ENCODE measurements at regions not wholly inside any gene's neighbourhood (a gene's known extent, or its start where the extent isn't known, plus 50 kb on each side); places are given as distances from the start of the nearest gene placed in this dataset.
"Not testable (repeated sequence)": the region's sequence is repeated elsewhere in the genome, so short reads cannot be mapped to it uniquely, and the experiment has no call there.

GRCh38 chr6:128580224-128581110, 60.1 kb upstream of the PTPRK start:
- DNase-seq = no peak

DNA sequence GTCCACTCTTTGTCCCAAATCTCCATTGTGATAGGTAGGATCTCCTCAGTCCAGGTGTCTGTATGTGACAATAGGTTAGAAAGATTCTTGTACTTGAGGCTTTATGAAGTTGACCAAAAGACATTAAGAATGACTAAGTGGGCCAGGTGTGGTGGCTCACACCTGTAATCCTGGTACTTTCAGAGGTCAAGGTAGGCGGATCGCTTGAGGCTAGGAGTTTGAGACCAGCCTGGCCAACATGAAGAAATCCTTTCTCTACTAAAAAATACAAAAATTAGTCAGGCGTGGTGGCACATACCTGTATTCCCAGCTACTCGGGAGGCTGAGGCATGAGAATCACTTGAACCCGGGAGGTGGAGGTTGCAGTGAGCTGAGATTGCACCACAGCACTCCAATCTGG, 54.9 kb upstream of the PTPRK start:
- not testable (repeated sequence) for DNase-seq

DNA sequence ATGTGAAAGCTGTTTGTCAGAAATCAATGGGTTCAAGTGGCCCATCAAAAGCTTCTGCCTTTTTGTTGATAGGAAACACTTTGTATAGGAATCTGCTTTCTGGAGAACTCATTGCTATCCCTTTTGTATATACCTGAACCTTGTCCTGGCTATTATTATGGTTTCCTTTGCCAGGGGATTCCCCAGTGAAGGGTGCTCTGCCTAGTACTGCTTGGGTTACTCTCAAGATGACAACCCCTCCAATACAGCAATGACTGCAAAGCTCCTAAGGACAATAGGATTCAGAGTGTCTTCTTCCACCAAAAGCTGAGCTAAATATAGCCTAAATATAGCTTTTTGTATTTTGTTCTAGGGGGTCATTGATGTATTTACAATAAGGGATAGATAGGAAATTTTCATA, 54.0 kb upstream of the PTPRK start:
- DNase-seq = no peak

DNA sequence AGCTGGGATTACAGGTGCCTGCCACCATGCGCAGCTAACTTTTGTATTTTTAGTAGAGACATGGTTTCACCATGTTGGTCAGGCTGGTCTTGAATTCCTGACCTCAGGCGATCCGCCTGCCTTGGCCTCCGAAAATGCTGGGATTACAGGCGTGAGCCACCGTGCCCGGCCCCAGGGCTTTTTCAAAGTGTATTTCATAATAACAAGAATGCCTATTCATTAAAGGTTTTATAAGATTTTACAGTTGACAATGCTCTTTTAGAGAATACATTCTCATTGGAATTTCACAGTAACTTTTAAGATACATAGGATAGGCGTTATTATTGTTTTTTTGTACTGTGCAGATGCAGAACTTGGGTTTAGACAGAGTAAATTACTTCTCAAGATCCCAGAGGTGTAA, 52.6 kb upstream of the PTPRK start:
- no peak for DNase-seq

DNA sequence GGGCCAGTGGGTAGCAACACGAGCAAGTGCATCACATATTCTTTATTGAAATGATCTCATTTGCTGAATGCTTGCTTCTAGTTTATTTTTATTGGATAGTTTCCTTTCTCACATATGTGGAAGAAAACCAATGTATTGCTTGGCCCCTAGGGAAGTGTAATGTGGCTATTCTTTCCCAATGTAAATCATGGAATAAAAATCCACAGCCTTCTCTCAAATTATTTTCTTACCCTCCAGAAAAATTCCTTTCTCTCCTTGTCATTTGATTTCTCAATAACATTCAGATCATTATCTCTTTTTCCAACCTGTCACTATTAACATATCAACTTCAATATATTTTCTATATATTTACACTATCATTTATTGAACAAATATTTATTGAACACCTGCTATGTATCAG, 51.9 kb upstream of the PTPRK start:
- no peak for DNase-seq

- no peak for DNase-seq
Observed at GRCh38 chr6:128570680-128571063, 50.3 kb upstream of the PTPRK start.

GRCh38 chr6:128569732-128570679, 49.6 kb upstream of the PTPRK start:
- no peak for DNase-seq

All from CD4-positive, alpha-beta T cell treated with Interleukin-6 for 4 hours (primary cell).